Keratinocyte (primary cell): ENCODE measurements at regions not wholly inside any gene's neighbourhood (a gene's known extent, or its start where the extent isn't known, plus 50 kb on each side); places are given as distances from the start of the nearest gene placed in this dataset.

Experiments
- DNase-seq: peaks from one replicate; pipeline ENCODE4 v3.0.0-alpha.2; 2011; ENCODE audit warnings: low read depth, missing footprints, low spot score
- FAIRE-seq: peaks from 2 replicates; lab custom pipeline; 2011; peaks lifted over from hg19 to GRCh38; lab: Jason Lieb, UNC
- H2AFZ ChIP-seq: 2 replicates; pipeline ENCODE4 v1.6.0; 2012; ENCODE audit warnings: low read length, control low read depth, inconsistent platforms; ENCODE audit not compliant: control insufficient read depth
- H3K27ac ChIP-seq: 2 replicates; pipeline ENCODE4 v1.5.1; 2011; ENCODE audit warnings: low read length; ENCODE audit not compliant: control insufficient read depth, insufficient read depth
- H3K27me3 ChIP-seq: 3 replicates; pipeline ENCODE4 v1.6.0; 2011; ENCODE audit warnings: low read length; ENCODE audit not compliant: control insufficient read depth, insufficient read depth; ENCODE audit errors: extremely low read depth
- H3K36me3 ChIP-seq, 2 experiments: 2 replicates in 1 of 2; 3 replicates in 1 of 2; pipeline ENCODE4 v1.5.1; 2011; ENCODE audit warnings: low read length in 2 of 2, mild to moderate bottlenecking in 1 of 2; ENCODE audit not compliant: control insufficient read depth in 2 of 2, insufficient read depth in 2 of 2; ENCODE audit errors: extremely low read depth in 1 of 2
- H3K4me1 ChIP-seq: 3 replicates; pipeline ENCODE4 v1.5.1; 2011; ENCODE audit warnings: low read length; ENCODE audit not compliant: control insufficient read depth, insufficient read depth; ENCODE audit errors: extremely low read depth
- H3K4me2 ChIP-seq: 3 replicates; pipeline ENCODE4 v1.6.0; 2011; ENCODE audit warnings: low read depth, low read length; ENCODE audit not compliant: control insufficient read depth, insufficient read depth; ENCODE audit errors: extremely low read depth
- H3K4me3 ChIP-seq, 3 experiments: fragments of 200-600 bp in 1 of 3; sonication (generic) in 1 of 3; 2 replicates in 2 of 3; 3 replicates in 1 of 3; pipeline ENCODE4 v1.5.1; 2011 to 2016; ENCODE audit warnings: low read length in 3 of 3, mild to moderate bottlenecking in 3 of 3, control low read depth in 2 of 3, inconsistent platforms in 1 of 3, low read depth in 1 of 3, mixed read lengths in 1 of 3, mixed run types in 1 of 3, moderate library complexity in 1 of 3; ENCODE audit not compliant: control insufficient read depth in 2 of 3, insufficient read depth in 2 of 3; ENCODE audit errors: extremely low read depth in 1 of 3
- H3K79me2 ChIP-seq: 2 replicates; pipeline ENCODE4 v1.6.0; 2012; ENCODE audit warnings: low read length; ENCODE audit not compliant: control insufficient read depth, insufficient read depth
- H3K9ac ChIP-seq: 3 replicates; pipeline ENCODE4 v1.6.0; 2011; ENCODE audit warnings: low read length; ENCODE audit not compliant: control insufficient read depth, insufficient read depth; ENCODE audit errors: extremely low read depth
- H3K9me1 ChIP-seq: 3 replicates; pipeline ENCODE4 v1.6.0; 2011; ENCODE audit warnings: low read length; ENCODE audit not compliant: control insufficient read depth, insufficient read depth; ENCODE audit errors: extremely low read depth
- H3K9me3 ChIP-seq: 2 replicates; pipeline ENCODE4 v1.5.1; 2012; ENCODE audit warnings: low read depth, low read length; ENCODE audit not compliant: control insufficient read depth
- H4K20me1 ChIP-seq: 3 replicates; pipeline ENCODE4 v1.6.0; 2011; ENCODE audit warnings: low read length; ENCODE audit not compliant: control insufficient read depth, insufficient read depth; ENCODE audit errors: extremely low read depth
- CTCF ChIP-seq, 3 experiments: IDR thresholded peaks in 1 of 3; conservative IDR thresholded peaks in 1 of 3; optimal IDR thresholded peaks in 1 of 3; 2 replicates in 2 of 3; 3 replicates in 1 of 3; pipeline versions ENCODE3 to v1.5.1; 2011; ENCODE audit warnings: low read length in 3 of 3, mild to moderate bottlenecking in 3 of 3, moderate library complexity in 2 of 3, control low read depth in 1 of 3, inconsistent platforms in 1 of 3; ENCODE audit not compliant: insufficient read depth in 2 of 3; ENCODE audit errors: extremely low read depth in 1 of 3
- EZH2 ChIP-seq: IDR thresholded peaks from one replicate; pipeline ENCODE4 v1.6.1; 2012; ENCODE audit warnings: inconsistent platforms, mild to moderate bottlenecking, low read length, moderate library complexity
- dilution Hi-C: fragments of 300-500 bp; cut with MboI; formaldehyde crosslinking; loops from one replicate; pipeline ENCODE4 v1.7.0; 2020; ENCODE audit warnings: low sequenced_read_pairs; ENCODE audit not compliant: extremely low pct_ligation_motif_present

- DNase-seq (no peak), FAIRE-seq (no peak)
- Histone ChIP-seq H3K9ac (no peak overlapping the region), H3K27me3 (no peaks in the 10 kb centered on the region), H3K36me3 (no peaks in the 10 kb centered on the region), H3K9me3 (no peaks in the 10 kb centered on the region), H3K27ac (no peak overlapping the region), H3K4me1 (peaks cover 7% of the 10 kb centered on the region), H3K79me2 (no peaks in the 10 kb centered on the region), H2AFZ (no peak overlapping the region), H4K20me1 (no peaks in the 10 kb centered on the region), H3K4me3 (no peak overlapping the region), H3K9me1 (no peaks in the 10 kb centered on the region), H3K4me2 (no peak overlapping the region)
- dilution Hi-C loops: no loop called here
- TF ChIP-seq CTCF (optimal IDR thresholded peaks at IDR 0.05 in 1 of 3, IDR thresholded peaks at IDR 0.05 in 1 of 3, conservative IDR thresholded peaks at IDR 0.05 in 1 of 3; ENCODE audit: extremely low read depth in 1 of 3, insufficient read depth in 2 of 3, low read length in 3 of 3) (no peak), EZH2 (no peak)
These were observed 80.9 kb upstream of the DPYD start for GRCh38 chr1:98001764-98002163.

- Histone ChIP-seq H3K4me3 (no peak overlapping the region), H3K9ac (no peak overlapping the region), H3K9me3 (no peaks in the 10 kb centered on the region), H4K20me1 (no peaks in the 10 kb centered on the region), H3K27ac (no peak overlapping the region), H3K9me1 (no peaks in the 10 kb centered on the region), H2AFZ (no peak overlapping the region), H3K79me2 (no peaks in the 10 kb centered on the region), H3K27me3 (no peaks in the 10 kb centered on the region), H3K36me3 (no peaks in the 10 kb centered on the region), H3K4me2 (no peak overlapping the region), H3K4me1 (no peaks in the 10 kb centered on the region)
- dilution Hi-C loops: no loop called here
- FAIRE-seq (no peak), DNase-seq (no peak)
- TF ChIP-seq CTCF (optimal IDR thresholded peaks at IDR 0.05 in 1 of 3, IDR thresholded peaks at IDR 0.05 in 1 of 3, conservative IDR thresholded peaks at IDR 0.05 in 1 of 3; ENCODE audit: extremely low read depth in 1 of 3, insufficient read depth in 2 of 3, low read length in 3 of 3) (no peak), EZH2 (no peak)
These were observed 78.5 kb upstream of the DPYD start for GRCh38 chr1:97999320-97999719.
